H1 (cell line): ENCODE measurements at regions not wholly inside any gene's neighbourhood (a gene's known extent, or its start where the extent isn't known, plus 50 kb on each side); places are given as distances from the start of the nearest gene placed in this dataset.

Experiments used
- CBX5 ChIP-seq: fragments of 300-800, 300-1000 bp; sonication (generic); IDR thresholded peaks from 2 replicates; pipeline ENCODE4 v1.7.1; 2016; ENCODE audit warnings: antibody characterized with exemption, low read length, low read depth
- POLR2A ChIP-seq, 2 experiments: IDR thresholded peaks; 1 replicate in 1 of 2; 2 replicates in 1 of 2; pipeline ENCODE4 v1.6.1; 2011; ENCODE audit warnings: low read depth in 2 of 2, low read length in 2 of 2, mild to moderate bottlenecking in 2 of 2; ENCODE audit errors: control extremely low read depth in 1 of 2
- RNF2 ChIP-seq: fragments of 200-900, 300-1000 bp; sonication (generic); IDR thresholded peaks from 2 replicates; pipeline ENCODE4 v1.7.1; 2016; ENCODE audit warnings: borderline replicate concordance, low read depth, mild to moderate bottlenecking, antibody characterized with exemption, low read length; ENCODE audit not compliant: poor library complexity, severe bottlenecking; ENCODE audit errors: missing control alignments

DNA sequence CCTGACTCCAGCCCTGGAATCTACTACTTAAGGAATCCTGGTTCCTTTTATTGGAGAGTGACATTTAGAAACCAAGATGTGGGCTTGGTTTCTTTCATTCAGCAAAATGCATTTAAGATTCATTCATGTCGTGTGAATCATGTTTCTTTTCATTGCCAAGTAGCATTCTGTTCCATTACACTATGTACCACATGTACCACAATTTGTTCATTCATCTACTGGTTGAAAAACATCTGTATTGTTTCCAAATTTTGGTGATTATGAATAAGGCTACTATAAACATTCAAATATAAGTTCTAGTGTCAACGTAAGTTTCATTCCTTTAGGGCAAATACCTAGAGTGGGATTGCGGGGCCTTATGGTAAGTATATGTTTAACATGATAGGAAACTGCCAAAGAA, 264.2 kb downstream of the VPS13C start:
- TF ChIP-seq RNF2 (no peak), CBX5 (no peak), POLR2A (IDR thresholded peaks at IDR 0.05; ENCODE audit: control extremely low read depth in 1 of 2, low read depth in 2 of 2, low read length in 2 of 2) (no peak)
